Tibial nerve (tissue), 4 donors: ENCODE measurements at regions not wholly inside any gene's neighbourhood (a gene's known extent, or its start where the extent isn't known, plus 50 kb on each side); places are given as distances from the start of the nearest gene placed in this dataset.

Source experiments
- CTCF ChIP-seq, 5 experiments: fragments of 200-600 bp in 3 of 5; fragments of 450-650 bp in 2 of 5; sonication (generic) in 3 of 5; IDR thresholded peaks; one replicate each; pipeline ENCODE4 v1.5.1; 2016 to 2019; ENCODE audit warnings: antibody characterized with exemption in 5 of 5, mild to moderate bottlenecking in 3 of 5, moderate library complexity in 2 of 5
- EP300 ChIP-seq, 2 donors: sonication (generic); formaldehyde crosslinking; IDR thresholded peaks; one replicate each; pipeline ENCODE4 v1.6.1; 2017; ENCODE audit warnings: antibody characterized with exemption in 2 of 2, mild to moderate bottlenecking in 1 of 2
- POLR2A ChIP-seq, 2 donors: fragments of 450-650 bp; IDR thresholded peaks; one replicate each; pipeline ENCODE4 v1.6.1; 2017; ENCODE audit warnings: antibody characterized with exemption in 2 of 2, mild to moderate bottlenecking in 2 of 2, moderate library complexity in 2 of 2

- TF ChIP-seq CTCF (IDR thresholded peaks at IDR 0.05) (no peak), POLR2A (IDR thresholded peaks at IDR 0.05) (no peak), EP300 (IDR thresholded peaks at IDR 0.05) (no peak)
Observed at GRCh38 chr18:73724958-73725357, 422.7 kb downstream of the FBXO15 start.
